ENCODE measurements at regions not wholly inside any gene's neighbourhood (a gene's known extent, or its start where the extent isn't known, plus 50 kb on each side); places are given as distances from the start of the nearest gene placed in this dataset.

DNA sequence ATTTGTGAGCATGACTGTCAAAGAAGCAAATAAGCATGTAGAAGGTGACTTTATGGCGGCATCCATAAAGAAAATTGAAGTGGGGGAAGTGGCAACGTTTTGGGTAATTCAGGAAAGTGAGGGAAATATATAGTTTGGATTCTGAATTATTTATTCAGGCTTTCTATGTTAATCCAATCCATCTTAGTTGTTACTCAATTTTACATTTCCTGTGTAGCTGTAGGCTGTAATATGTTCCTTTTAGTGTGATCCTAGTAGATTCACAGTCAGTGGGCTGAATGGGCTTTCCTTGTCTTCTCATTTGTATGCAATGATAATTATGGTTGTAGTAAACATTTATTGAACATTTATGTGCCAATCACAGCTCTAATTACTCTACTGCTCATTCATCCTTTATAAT, 654.1 kb downstream of the EDEM1 start:
- TF ChIP-seq POLR2A (IDR thresholded peaks at IDR 0.05) (no peak), POLR2AphosphoS5 (IDR thresholded peaks at IDR 0.05) (no peak)
- TF ChIP-seq, protein P1, sequence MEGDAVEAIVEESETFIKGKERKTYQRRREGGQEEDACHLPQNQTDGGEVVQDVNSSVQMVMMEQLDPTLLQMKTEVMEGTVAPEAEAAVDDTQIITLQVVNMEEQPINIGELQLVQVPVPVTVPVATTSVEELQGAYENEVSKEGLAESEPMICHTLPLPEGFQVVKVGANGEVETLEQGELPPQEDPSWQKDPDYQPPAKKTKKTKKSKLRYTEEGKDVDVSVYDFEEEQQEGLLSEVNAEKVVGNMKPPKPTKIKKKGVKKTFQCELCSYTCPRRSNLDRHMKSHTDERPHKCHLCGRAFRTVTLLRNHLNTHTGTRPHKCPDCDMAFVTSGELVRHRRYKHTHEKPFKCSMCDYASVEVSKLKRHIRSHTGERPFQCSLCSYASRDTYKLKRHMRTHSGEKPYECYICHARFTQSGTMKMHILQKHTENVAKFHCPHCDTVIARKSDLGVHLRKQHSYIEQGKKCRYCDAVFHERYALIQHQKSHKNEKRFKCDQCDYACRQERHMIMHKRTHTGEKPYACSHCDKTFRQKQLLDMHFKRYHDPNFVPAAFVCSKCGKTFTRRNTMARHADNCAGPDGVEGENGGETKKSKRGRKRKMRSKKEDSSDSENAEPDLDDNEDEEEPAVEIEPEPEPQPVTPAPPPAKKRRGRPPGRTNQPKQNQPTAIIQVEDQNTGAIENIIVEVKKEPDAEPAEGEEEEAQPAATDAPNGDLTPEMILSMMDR (IDR thresholded peaks at IDR 0.05) = no peak
